GM23338 (cell line): ENCODE measurements at regions not wholly inside any gene's neighbourhood (a gene's known extent, or its start where the extent isn't known, plus 50 kb on each side); places are given as distances from the start of the nearest gene placed in this dataset.

Experiments
- ATAC-seq: fragments of 200-7000 bp; cut with Tn5 transposase; 3 replicates; pipeline ENCODE4 v1.9.1; 2020
- DNase-seq: peaks from one replicate; pipeline ENCODE4 v3.0.0-alpha.2; 2015; ENCODE audit warnings: low spot score
- H2AFZ ChIP-seq: fragments of 200-600 bp; sonication (generic); 2 replicates; pipeline ENCODE4 v1.8.0; 2016; ENCODE audit warnings: antibody characterized with exemption, mild to moderate bottlenecking, moderate library complexity
- H3F3A ChIP-seq: fragments of 200-600 bp; sonication (generic); replicated peaks from 2 replicates; pipeline ENCODE4 v1.8.0; 2017; ENCODE audit warnings: antibody characterized with exemption, mixed run types, low read depth
- H3K27ac ChIP-seq: fragments of 200-600 bp; sonication (generic); 2 replicates; pipeline ENCODE4 v1.6.1; 2016; ENCODE audit warnings: low read depth
- H3K27me3 ChIP-seq: fragments of 200-600 bp; sonication (generic); 2 replicates; pipeline ENCODE4 v1.8.0; 2016; ENCODE audit warnings: mild to moderate bottlenecking, mixed run types, moderate library complexity; ENCODE audit not compliant: insufficient read depth
- H3K36me3 ChIP-seq: fragments of 200-600 bp; sonication (generic); 2 replicates; pipeline ENCODE4 v1.8.0; 2016; ENCODE audit warnings: mild to moderate bottlenecking; ENCODE audit not compliant: insufficient read depth
- H3K4me1 ChIP-seq: fragments of 200-600 bp; sonication (generic); 2 replicates; pipeline ENCODE4 v1.8.0; 2016; ENCODE audit warnings: mild to moderate bottlenecking, moderate library complexity; ENCODE audit not compliant: insufficient read depth
- H3K4me2 ChIP-seq: fragments of 200-600 bp; sonication (generic); 2 replicates; pipeline ENCODE4 v1.7.1; 2017; ENCODE audit warnings: mixed run types
- H3K4me3 ChIP-seq: fragments of 200-600 bp; sonication (generic); 2 replicates; pipeline ENCODE4 v1.6.1; 2016; ENCODE audit warnings: mixed run types
- H3K79me2 ChIP-seq: fragments of 200-600 bp; sonication (generic); replicated peaks from 2 replicates; pipeline ENCODE4 v1.8.0; 2017; ENCODE audit warnings: mild to moderate bottlenecking; ENCODE audit not compliant: insufficient read depth
- H3K9me2 ChIP-seq: fragments of 200-600 bp; sonication (generic); 2 replicates; pipeline ENCODE4 v1.8.0; 2017; ENCODE audit not compliant: insufficient read depth
- H4K20me1 ChIP-seq: fragments of 200-600 bp; sonication (generic); replicated peaks from 2 replicates; pipeline ENCODE4 v1.8.0; 2017; ENCODE audit warnings: mild to moderate bottlenecking; ENCODE audit not compliant: insufficient read depth
- H3K27ac Mint-ChIP-seq: 2 replicates; pipeline ENCODE4 v1.8.0; 2020; ENCODE audit warnings: inconsistent platforms, mild to moderate bottlenecking, moderate library complexity, mixed read lengths
- H3K27me3 Mint-ChIP-seq: 3 replicates; pipeline ENCODE4 v1.8.0; 2022; ENCODE audit warnings: low read depth, mild to moderate bottlenecking, moderate library complexity, mixed read lengths, inconsistent platforms; ENCODE audit not compliant: insufficient read depth, poor library complexity
- H3K36me3 Mint-ChIP-seq: 3 replicates; pipeline ENCODE4 v1.8.0; 2021; ENCODE audit warnings: low read depth, mild to moderate bottlenecking, inconsistent platforms, moderate library complexity, mixed read lengths
- H3K4me1 Mint-ChIP-seq: 3 replicates; pipeline ENCODE4 v1.8.0; 2020; ENCODE audit warnings: mild to moderate bottlenecking, inconsistent platforms, mixed read lengths
- H3K4me3 Mint-ChIP-seq: 3 replicates; pipeline ENCODE4 v1.8.0; 2021; ENCODE audit warnings: moderate library complexity, mild to moderate bottlenecking, inconsistent platforms, mixed read lengths
- H3K9me3 Mint-ChIP-seq: 3 replicates; pipeline ENCODE4 v1.8.0; 2020; ENCODE audit warnings: moderate library complexity, mild to moderate bottlenecking, inconsistent platforms, mixed read lengths
- CTCF ChIP-seq, 2 experiments: fragments of 200-600 bp in 1 of 2; sonication (generic) in 1 of 2; conservative IDR thresholded peaks; 2 replicates each; pipeline versions ENCODE4 v1.5.1 to v1.6.1; 2016 to 2017; ENCODE audit warnings: antibody characterized with exemption in 2 of 2, low read depth in 2 of 2, mild to moderate bottlenecking in 2 of 2, moderate library complexity in 1 of 2
- EZH2phosphoT487 ChIP-seq: fragments of 200-600 bp; sonication (generic); IDR thresholded peaks from one replicate; pipeline ENCODE4 v1.8.1; 2018; ENCODE audit warnings: antibody characterized with exemption; ENCODE audit not compliant: unreplicated experiment
- POLR2AphosphoS5 ChIP-seq: IDR thresholded peaks from 2 replicates; pipeline ENCODE4 v1.6.1; 2016; ENCODE audit warnings: antibody characterized with exemption, low read depth
- REST ChIP-seq: IDR thresholded peaks from one replicate; pipeline ENCODE4 v1.6.1; 2018; ENCODE audit warnings: antibody characterized with exemption; ENCODE audit not compliant: unreplicated experiment
- ZNF114 ChIP-seq: fragments of 250-450 bp; sonication (Bioruptor Pico); IDR thresholded peaks from 2 replicates; pipeline ENCODE4 v1.5.0; 2020; ENCODE audit warnings: mild to moderate bottlenecking, moderate library complexity
- ZNF462 ChIP-seq: fragments of 250-450 bp; sonication (Bioruptor Pico); IDR thresholded peaks from 2 replicates; pipeline ENCODE4 v1.5.0; 2020; ENCODE audit warnings: mild to moderate bottlenecking, moderate library complexity

- ATAC-seq (no peak), DNase-seq (no peak)
- H4K20me1 ChIP-seq = no peaks in the 10 kb centered on the region
- Mint-ChIP-seq H3K27me3 (peaks cover 4% of the 10 kb centered on the region), H3K4me3 (no peak overlapping the region), H3K4me1 (no peaks in the 10 kb centered on the region), H3K9me3 (no peaks in the 10 kb centered on the region; the same call in 2 of the 3 replicates), H3K36me3 (no peaks in the 10 kb centered on the region), H3K27ac (no peak overlapping the region)
- H3K9me2 ChIP-seq = no peaks in the 10 kb centered on the region
- no peak overlapping the region for H3K4me3 ChIP-seq
- no peak overlapping the region for H3K27ac ChIP-seq
- no peaks in the 10 kb centered on the region for H3K4me1 ChIP-seq
- H2AFZ ChIP-seq = no peak overlapping the region
- H3K79me2 ChIP-seq = no peaks in the 10 kb centered on the region
- no peaks in the 10 kb centered on the region for H3K36me3 ChIP-seq
- H3K27me3 ChIP-seq = no peaks in the 10 kb centered on the region
- no peak overlapping the region for H3K4me2 ChIP-seq
- no peaks in the 10 kb centered on the region for H3F3A ChIP-seq
- TF ChIP-seq EZH2phosphoT487 = no peak
- TF ChIP-seq ZNF114 (CRISPR knock-in tag) = no peak
- TF ChIP-seq CTCF (conservative IDR thresholded peaks at IDR 0.05; ENCODE audit: low read depth in 2 of 2) = no peak
- no peak for TF ChIP-seq REST
- TF ChIP-seq POLR2AphosphoS5 = no peak
- TF ChIP-seq ZNF462 (CRISPR knock-in tag) = no peak
These were observed 77.1 kb upstream of the NBL1 start for GRCh38 chr1:19567041-19567440.
